ENCODE measurements at regions not wholly inside any gene's neighbourhood (a gene's known extent, or its start where the extent isn't known, plus 50 kb on each side); places are given as distances from the start of the nearest gene placed in this dataset.
"Not testable (repeated sequence)": the region's sequence is repeated elsewhere in the genome, so short reads cannot be mapped to it uniquely, and the experiment has no call there.

- FAIRE-seq, result no peak
These were observed 145.6 kb upstream of the ABI3BP start for GRCh38 chr3:101138817-101139216.

- no peak for FAIRE-seq
These were observed 141.1 kb upstream of the ABI3BP start for GRCh38 chr3:101134331-101134730.

GRCh38 chr3:101133652-101134051 lies 140.4 kb upstream of the ABI3BP start:
- FAIRE-seq, result no peak

GRCh38 chr3:101133197-101133596 lies 140.0 kb upstream of the ABI3BP start:
- not testable (repeated sequence) for FAIRE-seq

GRCh38 chr3:101131767-101132166 lies 138.5 kb upstream of the ABI3BP start:
- no peak for FAIRE-seq

- no peak for FAIRE-seq
These were observed 135.6 kb upstream of the ABI3BP start for GRCh38 chr3:101128786-101129185.

GRCh38 chr3:101128001-101128400 lies 134.8 kb upstream of the ABI3BP start:
- no peak for FAIRE-seq

GRCh38 chr3:101124125-101124524 lies 130.9 kb upstream of the ABI3BP start:
- FAIRE-seq, result no peak

- no peak for FAIRE-seq
These were observed 129.9 kb upstream of the ABI3BP start for GRCh38 chr3:101123081-101123480.

- FAIRE-seq, result no peak
These were observed 129.5 kb upstream of the ABI3BP start for GRCh38 chr3:101122681-101123080.

GRCh38 chr3:101120039-101120438 lies 126.8 kb upstream of the ABI3BP start:
- FAIRE-seq, result no peak

GRCh38 chr3:101119535-101119934 lies 126.3 kb upstream of the ABI3BP start:
- FAIRE-seq, result no peak

- FAIRE-seq, result no peak
These were observed 124.8 kb upstream of the ABI3BP start for GRCh38 chr3:101117980-101118379.

GRCh38 chr3:101117465-101117864 lies 124.2 kb upstream of the ABI3BP start:
- FAIRE-seq, result no peak

- FAIRE-seq, result not testable (repeated sequence)
These were observed 117.1 kb upstream of the ABI3BP start for GRCh38 chr3:101110295-101110694.

GRCh38 chr3:101104321-101104720 lies 111.1 kb upstream of the ABI3BP start:
- FAIRE-seq, result no peak

GRCh38 chr3:101102678-101103296 lies 109.6 kb upstream of the ABI3BP start:
- no peak for FAIRE-seq

GRCh38 chr3:101100361-101101009 lies 107.3 kb upstream of the ABI3BP start:
- FAIRE-seq, result no peak

- FAIRE-seq, result no peak
These were observed 106.6 kb upstream of the ABI3BP start for GRCh38 chr3:101099791-101100190.

- FAIRE-seq, result no peak
These were observed 103.2 kb upstream of the ABI3BP start for GRCh38 chr3:101096444-101096843.

- no peak for FAIRE-seq
These were observed 102.6 kb upstream of the ABI3BP start for GRCh38 chr3:101095693-101096430.

GRCh38 chr3:101091489-101091888 lies 98.3 kb upstream of the ABI3BP start:
- no peak for FAIRE-seq

GRCh38 chr3:101085752-101086151 lies 92.5 kb upstream of the ABI3BP start:
- no peak for FAIRE-seq

- no peak for FAIRE-seq
These were observed 91.2 kb upstream of the ABI3BP start for GRCh38 chr3:101084404-101084803.
